ENCODE measurements at regions not wholly inside any gene's neighbourhood (a gene's known extent, or its start where the extent isn't known, plus 50 kb on each side); places are given as distances from the start of the nearest gene placed in this dataset.
A peak's percentile ranks its signal among the peaks of the same experiment; 100 is the strongest.

GRCh38 chr6:27838945-27839625 is 73.1 kb downstream of the OR2B2 start:
- TF ChIP-seq FOXA2 (IDR thresholded peaks at IDR 0.05) (no peak), JUND (IDR thresholded peaks at IDR 0.05) (no peak), CTCF (IDR thresholded peaks at IDR 0.05; ENCODE audit: low read depth, low read length, missing input control) (no peak), ATF3 (IDR thresholded peaks at IDR 0.05) (no peak), RAD21 (IDR thresholded peaks at IDR 0.05) (no peak), EGR1 (IDR thresholded peaks at IDR 0.05; ENCODE audit: low read depth in 2 of 2) (no peak), HNF4G (IDR thresholded peaks at IDR 0.05) (no peak), GABPA (IDR thresholded peaks at IDR 0.05 in 1 of 2, conservative IDR thresholded peaks at IDR 0.05 in 1 of 2) (peak in 1 of 2 donors; percentile 20), SP1 (IDR thresholded peaks at IDR 0.05) (no peak), HNF4A (conservative IDR thresholded peaks at IDR 0.05) (no peak), TAF1 (conservative IDR thresholded peaks at IDR 0.05) (no peak), RXRA (IDR thresholded peaks at IDR 0.05) (no peak), YY1 (IDR thresholded peaks at IDR 0.05) (no peak), MAX (IDR thresholded peaks at IDR 0.05) (no peak)
